Right lobe of liver (tissue), 4 donors: ENCODE measurements at regions not wholly inside any gene's neighbourhood (a gene's known extent, or its start where the extent isn't known, plus 50 kb on each side); places are given as distances from the start of the nearest gene placed in this dataset.

Experiments used
- POLR2A ChIP-seq: fragments of 450-650 bp; IDR thresholded peaks from one replicate; pipeline ENCODE4 v1.6.1; 2017; ENCODE audit warnings: antibody characterized with exemption, mild to moderate bottlenecking
- TF ChIP-seq, protein P1 (sequence below), 4 donors: fragments of 200-600 bp in 3 of 4; fragments of 450-650 bp in 1 of 4; IDR thresholded peaks; one replicate each; pipeline versions ENCODE4 v1.5.1 to v1.8.0; 2016 to 2022; ENCODE audit warnings: antibody characterized with exemption in 4 of 4, mild to moderate bottlenecking in 2 of 4
- donor health status: DM: no; HTN: no; CAD: no.
- donor health status: DM: no; HTN: no; CAD: no.
- donor health status: DM: no; HTN: yes; CAD: no.

- TF ChIP-seq, protein P1, sequence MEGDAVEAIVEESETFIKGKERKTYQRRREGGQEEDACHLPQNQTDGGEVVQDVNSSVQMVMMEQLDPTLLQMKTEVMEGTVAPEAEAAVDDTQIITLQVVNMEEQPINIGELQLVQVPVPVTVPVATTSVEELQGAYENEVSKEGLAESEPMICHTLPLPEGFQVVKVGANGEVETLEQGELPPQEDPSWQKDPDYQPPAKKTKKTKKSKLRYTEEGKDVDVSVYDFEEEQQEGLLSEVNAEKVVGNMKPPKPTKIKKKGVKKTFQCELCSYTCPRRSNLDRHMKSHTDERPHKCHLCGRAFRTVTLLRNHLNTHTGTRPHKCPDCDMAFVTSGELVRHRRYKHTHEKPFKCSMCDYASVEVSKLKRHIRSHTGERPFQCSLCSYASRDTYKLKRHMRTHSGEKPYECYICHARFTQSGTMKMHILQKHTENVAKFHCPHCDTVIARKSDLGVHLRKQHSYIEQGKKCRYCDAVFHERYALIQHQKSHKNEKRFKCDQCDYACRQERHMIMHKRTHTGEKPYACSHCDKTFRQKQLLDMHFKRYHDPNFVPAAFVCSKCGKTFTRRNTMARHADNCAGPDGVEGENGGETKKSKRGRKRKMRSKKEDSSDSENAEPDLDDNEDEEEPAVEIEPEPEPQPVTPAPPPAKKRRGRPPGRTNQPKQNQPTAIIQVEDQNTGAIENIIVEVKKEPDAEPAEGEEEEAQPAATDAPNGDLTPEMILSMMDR (IDR thresholded peaks at IDR 0.05), result no peak
- no peak for TF ChIP-seq POLR2A
Measured at GRCh38 chrY:19477959-19478358, 266.6 kb downstream of the KDM5D start.
